COLO668 (cell line): ENCODE measurements at regions not wholly inside any gene's neighbourhood (a gene's known extent, or its start where the extent isn't known, plus 50 kb on each side); places are given as distances from the start of the nearest gene placed in this dataset.
A peak's percentile ranks its signal among the peaks of the same experiment; 100 is the strongest.
"Not testable (repeated sequence)": the region's sequence is repeated elsewhere in the genome, so short reads cannot be mapped to it uniquely, and the experiment has no call there.

ENCODE experiments used
- DNase-seq: peaks from one replicate; lab custom pipeline; 2025; ENCODE audit not compliant: unreplicated experiment; lab: John Stamatoyannopoulos, UW

DNA sequence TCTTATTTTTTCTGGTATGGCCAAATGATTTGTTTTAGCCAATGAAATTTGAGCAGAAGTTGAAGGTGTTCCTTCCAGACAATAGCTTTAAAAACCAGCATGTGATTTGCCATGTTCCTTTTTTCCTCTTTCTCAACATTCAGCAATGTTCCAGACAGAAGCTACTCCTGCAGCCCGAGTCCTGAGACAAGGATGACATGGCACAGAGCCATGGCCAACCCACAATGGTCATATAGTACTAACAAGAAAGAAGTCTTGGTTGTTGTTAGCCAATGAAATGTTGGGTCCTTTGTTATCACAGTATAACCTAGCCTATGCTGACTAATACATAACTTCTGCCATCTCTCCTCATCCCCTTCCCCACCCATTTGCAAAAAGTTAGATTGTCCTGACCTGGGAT is 211.1 kb upstream of the STT3B start:
- no peak for DNase-seq

DNA sequence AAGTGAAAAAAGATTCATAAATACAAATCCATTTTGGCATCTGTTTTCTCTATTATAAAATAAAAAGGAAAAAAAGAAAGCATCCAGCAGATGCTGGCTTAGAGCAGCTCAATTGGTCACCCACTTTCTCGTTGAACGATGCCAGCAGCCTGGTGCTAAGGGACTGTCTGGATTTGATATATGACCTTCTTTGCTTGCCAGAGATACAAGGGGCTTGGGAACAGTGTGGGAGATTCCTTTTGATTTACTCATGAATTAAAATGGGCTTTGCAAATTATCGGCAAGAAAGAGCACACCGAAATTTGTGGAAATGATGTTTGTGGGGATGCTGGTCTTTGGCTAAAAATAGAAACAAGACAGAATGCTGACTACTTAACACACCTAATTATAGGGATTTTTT is 210.3 kb upstream of the STT3B start:
- DNase-seq: no peak

DNA sequence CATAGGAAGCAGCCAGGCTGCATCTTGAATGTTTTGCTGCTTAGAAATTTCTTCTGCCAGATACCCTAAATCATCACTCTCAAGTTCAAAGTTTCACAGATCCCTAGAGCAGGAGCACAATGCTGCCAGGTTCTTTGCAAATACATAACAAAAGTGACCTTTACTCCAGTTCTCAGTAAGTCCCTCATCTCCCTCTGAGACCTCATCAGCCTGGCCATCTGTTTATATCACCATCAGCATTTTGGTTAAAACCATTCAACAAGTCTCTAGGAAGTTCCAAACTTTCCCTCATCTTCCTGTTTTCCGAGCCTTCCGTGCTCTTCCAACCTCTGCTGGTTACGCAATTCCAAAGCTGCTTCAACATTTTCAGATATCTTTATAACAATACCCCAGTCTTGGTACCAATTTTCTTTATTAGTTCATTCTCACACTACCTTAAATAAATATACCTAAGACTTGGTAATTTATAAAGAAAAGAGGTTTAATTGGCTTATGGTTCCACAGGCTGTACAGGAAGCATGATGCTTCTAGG is 204.8 kb upstream of the STT3B start:
- DNase-seq: not testable (repeated sequence)

- DNase-seq: peak; percentile 76
Measured at GRCh38 chr3:31331278-31331677, 201.4 kb upstream of the STT3B start.

DNA sequence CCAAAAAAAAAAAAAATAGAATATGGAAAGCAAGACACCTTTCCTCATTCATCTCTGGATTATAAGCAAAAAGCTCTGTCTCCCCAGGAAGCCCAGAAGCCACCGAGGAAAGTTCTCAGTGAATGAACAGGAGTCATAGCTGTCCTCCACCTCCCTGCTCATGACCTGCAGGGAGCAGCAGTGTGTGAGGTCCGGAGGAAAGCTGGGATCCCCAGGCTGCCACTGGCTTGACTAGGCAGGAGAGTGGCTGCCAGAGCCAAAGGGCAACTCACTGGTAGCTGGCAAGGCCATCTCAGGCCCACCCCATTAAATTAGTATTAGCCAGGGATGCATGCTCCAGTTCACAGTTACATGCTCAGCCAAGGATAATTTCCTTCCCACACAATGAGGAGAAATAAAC is 191.6 kb upstream of the STT3B start:
- no peak for DNase-seq

DNA sequence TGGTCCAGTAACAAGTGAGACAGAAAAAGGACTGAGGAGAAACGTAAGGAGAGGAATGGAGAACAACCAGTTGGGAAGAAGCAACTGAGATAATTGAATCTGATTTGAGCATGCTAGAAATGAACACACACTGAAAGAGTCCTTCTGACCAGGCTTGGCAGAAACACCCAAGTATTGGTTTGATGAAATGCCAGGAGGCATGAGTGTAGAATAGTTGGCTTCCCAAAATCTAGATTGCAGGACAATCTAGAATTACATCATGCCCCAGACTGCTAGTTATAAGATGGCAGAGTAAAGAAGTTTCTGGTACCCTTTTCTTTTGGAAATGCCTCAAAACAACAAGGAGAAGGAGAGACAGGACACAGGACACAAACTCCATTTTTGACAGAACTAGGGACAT is 189.7 kb upstream of the STT3B start:
- no peak for DNase-seq

DNA sequence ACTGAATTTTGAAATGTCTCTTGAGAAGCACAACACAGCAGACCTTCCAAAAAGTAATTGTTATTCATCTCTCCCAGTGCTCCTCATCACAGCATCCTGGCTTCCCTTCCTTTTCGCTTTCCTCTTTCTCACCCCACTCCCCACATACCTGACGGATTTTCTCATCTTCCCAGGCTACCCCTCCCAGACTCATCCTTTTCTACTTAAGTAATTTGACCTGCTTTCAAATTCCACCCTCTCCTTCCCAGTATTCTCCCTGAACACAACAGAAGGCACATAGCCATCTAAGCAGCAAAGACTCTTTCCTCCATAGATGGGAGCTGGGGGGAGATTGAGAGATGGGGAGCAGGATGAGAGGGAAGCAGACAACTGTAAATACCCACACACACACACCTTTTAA is 187.1 kb upstream of the STT3B start:
- no peak for DNase-seq

DNA sequence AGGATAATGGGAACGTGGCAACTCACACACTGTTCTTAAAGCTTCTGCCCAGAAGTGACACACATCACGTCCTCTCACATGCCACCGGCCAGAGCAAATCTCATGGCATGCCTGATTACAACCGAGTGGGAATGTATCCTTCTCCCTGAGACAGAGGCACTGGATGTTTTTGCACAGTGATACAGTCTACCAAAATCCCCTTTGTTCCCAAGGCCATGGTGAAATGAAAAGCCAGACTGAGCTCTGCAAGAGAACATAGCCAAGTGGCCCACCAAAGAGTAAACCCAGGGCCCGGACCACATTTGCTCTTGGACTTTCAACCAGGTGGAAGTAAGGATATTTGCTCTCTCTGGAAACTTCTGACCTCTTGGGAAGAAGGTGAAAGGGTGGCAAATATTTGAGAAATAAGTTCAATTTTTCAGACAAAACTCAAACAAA is 186.2 kb upstream of the STT3B start:
- no peak for DNase-seq

DNA sequence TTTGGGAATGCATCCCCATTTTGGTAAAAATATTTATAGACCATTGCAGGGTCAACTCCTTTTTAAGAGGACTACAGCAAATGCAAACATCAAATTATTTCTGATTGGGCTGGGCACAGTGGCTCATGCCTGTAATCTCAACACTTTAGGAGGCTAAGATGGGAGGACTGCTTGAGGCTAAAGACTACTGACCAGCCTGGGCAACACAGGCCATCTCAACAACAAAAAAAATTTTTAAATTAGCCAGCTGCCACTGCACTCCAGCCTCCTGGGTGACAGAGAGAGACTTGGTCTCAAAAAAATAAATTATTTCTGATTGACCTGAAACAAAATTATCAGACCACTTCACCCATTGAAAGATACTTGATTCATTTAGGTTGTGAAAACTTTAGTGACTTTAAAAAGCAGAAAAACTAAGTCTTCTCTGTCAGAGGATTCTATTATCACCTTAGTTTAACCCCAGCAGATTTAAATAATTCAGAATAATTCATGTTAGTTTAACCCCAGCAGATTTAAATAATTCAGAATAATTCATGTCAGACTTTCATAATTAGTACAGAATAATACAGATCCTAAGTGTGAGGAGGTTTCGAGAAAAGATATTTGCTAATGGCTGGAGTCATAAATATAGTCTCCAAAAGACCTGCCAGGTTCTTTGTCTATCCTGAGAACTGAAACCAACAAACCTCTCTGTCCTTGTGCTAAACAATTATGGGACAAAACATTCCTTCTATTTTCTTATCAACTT is 183.6 kb upstream of the STT3B start:
- no peak for DNase-seq

GRCh38 chr3:31350307-31350706 is 182.4 kb upstream of the STT3B start:
- no peak for DNase-seq

- DNase-seq: no peak
Measured at GRCh38 chr3:31352331-31352730, 180.4 kb upstream of the STT3B start.

DNA sequence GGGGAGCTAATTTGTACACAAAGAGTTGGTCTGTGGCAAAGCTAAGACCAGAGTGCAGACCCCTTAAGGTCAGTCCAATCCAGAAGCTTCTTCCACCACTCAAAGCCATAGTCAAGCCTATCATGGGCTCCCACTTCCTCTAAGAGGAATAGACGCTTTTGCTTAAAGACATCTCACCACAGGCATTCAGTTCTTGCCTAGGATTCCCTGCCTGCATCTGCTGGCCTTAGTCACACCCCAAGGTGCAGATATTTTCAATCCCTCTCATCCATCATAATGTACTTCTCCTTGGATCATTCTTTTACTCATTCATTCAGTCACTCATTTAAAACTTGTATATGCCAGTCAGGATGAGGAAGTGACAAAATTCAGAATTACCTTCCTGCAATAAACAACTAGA is 179.6 kb upstream of the STT3B start:
- DNase-seq: no peak

GRCh38 chr3:31354373-31354772 is 178.4 kb upstream of the STT3B start:
- DNase-seq: no peak

DNA sequence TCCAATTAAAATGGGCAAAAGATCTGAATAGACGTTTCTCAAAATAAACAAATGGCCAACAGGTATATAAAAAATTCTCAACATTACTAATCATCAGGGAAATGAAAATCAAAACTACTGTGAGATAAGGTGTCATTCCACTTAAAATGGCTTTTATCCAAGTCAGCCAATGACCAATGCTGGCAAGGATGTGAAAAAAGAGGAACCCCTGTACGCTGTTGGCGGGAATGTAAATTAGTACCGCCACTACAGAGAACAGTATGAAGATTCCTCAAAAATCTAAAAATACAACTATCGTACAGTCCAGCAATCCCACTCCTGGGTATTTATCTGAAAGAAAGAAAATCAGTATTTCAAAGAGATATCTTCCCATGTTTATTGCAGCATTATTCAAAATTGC is 176.9 kb upstream of the STT3B start:
- no peak for DNase-seq

GRCh38 chr3:31356941-31357340 is 175.8 kb upstream of the STT3B start:
- no peak for DNase-seq

GRCh38 chr3:31357451-31357850 is 175.3 kb upstream of the STT3B start:
- DNase-seq: no peak

- no peak for DNase-seq
Measured at GRCh38 chr3:31358473-31359070, 174.2 kb upstream of the STT3B start.

DNA sequence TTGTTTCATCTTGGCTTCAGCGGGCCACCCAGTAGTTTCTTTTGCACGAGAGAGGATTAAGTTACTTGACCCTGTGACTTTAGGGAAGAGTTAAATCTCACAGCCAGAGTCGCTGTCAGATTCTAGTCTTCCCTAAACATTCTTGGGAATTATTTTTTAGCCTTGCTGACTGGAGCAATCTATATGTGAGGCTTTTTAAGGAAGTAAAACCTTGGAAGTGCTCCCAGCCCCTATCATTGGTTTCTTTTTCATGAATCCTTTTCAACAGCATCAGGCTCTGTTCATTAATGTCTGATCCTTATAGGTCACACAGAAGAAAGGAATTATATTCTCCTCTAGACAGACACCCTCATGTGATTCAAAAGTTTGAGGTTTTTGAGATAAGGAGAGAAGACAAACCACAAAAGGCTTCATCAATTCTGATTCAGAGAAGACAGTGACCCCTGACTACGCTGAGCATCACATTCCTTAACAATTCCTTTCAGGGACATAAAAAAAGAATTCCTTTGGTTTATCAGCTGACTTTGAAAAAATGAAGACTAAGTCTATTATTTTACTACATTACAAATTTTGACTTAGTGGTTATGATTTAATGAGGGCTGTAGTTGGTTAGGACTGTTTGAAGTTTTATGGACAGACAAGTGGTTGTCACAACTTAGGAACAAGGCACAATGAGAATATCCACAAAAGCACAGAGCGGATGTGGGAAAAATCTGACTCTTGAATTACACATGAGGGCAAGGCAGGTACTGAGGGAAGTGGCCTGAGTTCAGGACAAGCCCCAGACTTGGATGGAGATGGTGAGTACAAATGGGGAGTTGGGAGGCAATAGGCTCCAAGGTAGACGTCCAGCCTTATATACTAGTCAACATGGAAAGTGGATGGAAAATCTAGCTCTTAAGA is 171.1 kb upstream of the STT3B start:
- no peak for DNase-seq

- no peak for DNase-seq
Measured at GRCh38 chr3:31364188-31364587, 168.5 kb upstream of the STT3B start.

- DNase-seq: no peak
Measured at GRCh38 chr3:31364711-31365110, 168.0 kb upstream of the STT3B start.

DNA sequence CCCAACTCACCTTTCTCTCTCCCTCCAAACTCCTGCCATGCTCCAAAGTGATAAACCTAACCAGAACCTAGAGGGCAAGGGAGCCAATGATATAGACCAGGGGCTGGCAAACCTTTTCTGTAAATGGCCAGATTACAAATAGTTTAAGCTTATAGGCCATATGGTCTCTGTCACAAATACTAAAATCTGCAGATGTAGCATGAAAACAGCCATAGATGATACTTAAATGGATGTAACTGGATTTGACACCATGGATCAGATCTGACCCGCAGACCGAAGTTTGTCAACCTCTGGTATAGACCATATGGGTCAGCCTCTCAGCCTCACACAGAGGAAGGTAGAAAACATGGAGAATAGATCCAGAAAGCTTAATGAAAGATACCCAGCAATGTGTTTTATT is 165.2 kb upstream of the STT3B start:
- no peak for DNase-seq
